ENCODE measurements at regions not wholly inside any gene's neighbourhood (a gene's known extent, or its start where the extent isn't known, plus 50 kb on each side); places are given as distances from the start of the nearest gene placed in this dataset.

GRCh38 chr3:187983484-187984124, 170.4 kb upstream of the LPP start:
- no peaks in the 10 kb centered on the region for H3K27me3 ChIP-seq (ENCODE audit: control insufficient read depth in 3 of 3, insufficient read depth in 3 of 3, low read length in 2 of 3)
- H3K27ac ChIP-seq (ENCODE audit: low read depth in 1 of 2, low read length in 1 of 2): peak overlapping the region in 1 of 2 donors; percentile 34
- no peak for DNase-seq
- no peaks in the 10 kb centered on the region for H3K9me3 ChIP-seq (ENCODE audit: control insufficient read depth in 4 of 4, insufficient read depth in 3 of 4, low read length in 3 of 4)
- H3K36me3 ChIP-seq (ENCODE audit: control insufficient read depth in 4 of 4, insufficient read depth in 4 of 4, low read length in 4 of 4): no peaks in the 10 kb centered on the region
- no peak overlapping the region for H3K9ac ChIP-seq (ENCODE audit: insufficient read depth in 1 of 2, low read length in 2 of 2)
- no peak overlapping the region for H3K4me3 ChIP-seq
- no peak for ATAC-seq (ENCODE audit: insufficient read depth, low FRiP score)
- 94% methylated on average over 6 of the region's 6 CpGs for WGBS, 2 donors
- TF ChIP-seq, protein P1, sequence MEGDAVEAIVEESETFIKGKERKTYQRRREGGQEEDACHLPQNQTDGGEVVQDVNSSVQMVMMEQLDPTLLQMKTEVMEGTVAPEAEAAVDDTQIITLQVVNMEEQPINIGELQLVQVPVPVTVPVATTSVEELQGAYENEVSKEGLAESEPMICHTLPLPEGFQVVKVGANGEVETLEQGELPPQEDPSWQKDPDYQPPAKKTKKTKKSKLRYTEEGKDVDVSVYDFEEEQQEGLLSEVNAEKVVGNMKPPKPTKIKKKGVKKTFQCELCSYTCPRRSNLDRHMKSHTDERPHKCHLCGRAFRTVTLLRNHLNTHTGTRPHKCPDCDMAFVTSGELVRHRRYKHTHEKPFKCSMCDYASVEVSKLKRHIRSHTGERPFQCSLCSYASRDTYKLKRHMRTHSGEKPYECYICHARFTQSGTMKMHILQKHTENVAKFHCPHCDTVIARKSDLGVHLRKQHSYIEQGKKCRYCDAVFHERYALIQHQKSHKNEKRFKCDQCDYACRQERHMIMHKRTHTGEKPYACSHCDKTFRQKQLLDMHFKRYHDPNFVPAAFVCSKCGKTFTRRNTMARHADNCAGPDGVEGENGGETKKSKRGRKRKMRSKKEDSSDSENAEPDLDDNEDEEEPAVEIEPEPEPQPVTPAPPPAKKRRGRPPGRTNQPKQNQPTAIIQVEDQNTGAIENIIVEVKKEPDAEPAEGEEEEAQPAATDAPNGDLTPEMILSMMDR (IDR thresholded peaks at IDR 0.05; ENCODE audit: control extremely low read depth, extremely low read depth): no peak
- peaks cover 0 to 11% (median 0%) of the 10 kb centered on the region in 5 donors for H3K4me1 ChIP-seq (ENCODE audit: control insufficient read depth in 5 of 5, insufficient read depth in 5 of 5, low read length in 5 of 5)

DNA sequence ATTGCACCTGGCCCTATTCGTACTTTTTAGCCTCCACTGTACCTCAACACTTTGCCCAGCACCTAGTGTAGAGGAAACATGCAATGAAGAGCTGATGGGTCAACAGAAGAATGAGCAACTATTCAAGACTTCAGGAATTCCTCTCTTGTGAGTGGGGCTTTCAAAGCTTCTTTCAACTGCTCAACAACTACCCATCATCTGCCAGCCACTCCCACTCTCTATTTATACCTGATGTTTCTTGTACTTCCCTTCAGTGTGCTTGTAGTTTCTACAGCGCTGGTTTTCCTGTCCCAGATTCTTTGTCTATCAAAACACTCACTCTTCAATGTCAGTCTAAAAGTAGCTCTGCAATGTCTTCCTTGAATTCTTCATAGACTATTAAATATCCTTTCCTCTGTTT, 168.3 kb upstream of the LPP start:
- WGBS, 2 donors: 78 to 90% methylated on average over 2 of the region's 2 CpGs
- Histone ChIP-seq H3K9ac (ENCODE audit: insufficient read depth in 1 of 2, low read length in 2 of 2) (no peak overlapping the region), H3K9me3 (ENCODE audit: control insufficient read depth in 4 of 4, insufficient read depth in 3 of 4, low read length in 3 of 4) (no peaks in the 10 kb centered on the region), H3K36me3 (ENCODE audit: control insufficient read depth in 4 of 4, insufficient read depth in 4 of 4, low read length in 4 of 4) (no peaks in the 10 kb centered on the region), H3K27me3 (ENCODE audit: control insufficient read depth in 3 of 3, insufficient read depth in 3 of 3, low read length in 2 of 3) (no peaks in the 10 kb centered on the region), H3K4me1 (ENCODE audit: control insufficient read depth in 5 of 5, insufficient read depth in 5 of 5, low read length in 5 of 5) (peaks cover 0 to 9% (median 0%) of the 10 kb centered on the region in 5 donors), H3K27ac (ENCODE audit: low read depth in 1 of 2, low read length in 1 of 2) (peak overlapping the region in 1 of 2 donors; percentile 89), H3K4me3 (no peak overlapping the region)
- TF ChIP-seq, protein P1 (IDR thresholded peaks at IDR 0.05; ENCODE audit: control extremely low read depth, extremely low read depth): no peak
- DNase-seq (no peak), ATAC-seq (ENCODE audit: insufficient read depth, low FRiP score) (no peak)

GRCh38 chr3:187986514-187986934, 167.4 kb upstream of the LPP start:
- no peaks in the 10 kb centered on the region for H3K36me3 ChIP-seq (ENCODE audit: control insufficient read depth in 4 of 4, insufficient read depth in 4 of 4, low read length in 4 of 4)
- TF ChIP-seq, protein P1 (IDR thresholded peaks at IDR 0.05; ENCODE audit: control extremely low read depth, extremely low read depth): no peak
- peaks cover 0 to 6% (median 0%) of the 10 kb centered on the region in 5 donors for H3K4me1 ChIP-seq (ENCODE audit: control insufficient read depth in 5 of 5, insufficient read depth in 5 of 5, low read length in 5 of 5)
- no peaks in the 10 kb centered on the region for H3K9me3 ChIP-seq (ENCODE audit: control insufficient read depth in 4 of 4, insufficient read depth in 3 of 4, low read length in 3 of 4)
- peak overlapping the region in 1 of 2 donors; percentile 56 for H3K27ac ChIP-seq (ENCODE audit: low read depth in 1 of 2, low read length in 1 of 2)
- no peak overlapping the region for H3K9ac ChIP-seq (ENCODE audit: insufficient read depth in 1 of 2, low read length in 2 of 2)
- DNase-seq (no peak), ATAC-seq (ENCODE audit: insufficient read depth, low FRiP score) (peak; percentile 70)
- no peak overlapping the region for H3K4me3 ChIP-seq
- 30 to 31% methylated on average over 5 of the region's 5 CpGs for WGBS, 2 donors
- H3K27me3 ChIP-seq (ENCODE audit: control insufficient read depth in 3 of 3, insufficient read depth in 3 of 3, low read length in 2 of 3): no peaks in the 10 kb centered on the region

GRCh38 chr3:187987187-187987586, 166.8 kb upstream of the LPP start:
- WGBS, 2 donors: 54 to 81% methylated on average over 3 of the region's 3 CpGs
- no peak for DNase-seq
- ATAC-seq (ENCODE audit: insufficient read depth, low FRiP score): no peak

More at GRCh38 chr3:187987187-187987586, 166.8 kb upstream of the LPP start:
- H3K4me3 ChIP-seq: no peak overlapping the region
- H3K36me3 ChIP-seq (ENCODE audit: control insufficient read depth in 4 of 4, insufficient read depth in 4 of 4, low read length in 4 of 4): no peaks in the 10 kb centered on the region
- TF ChIP-seq, protein P1 (IDR thresholded peaks at IDR 0.05; ENCODE audit: control extremely low read depth, extremely low read depth): no peak
- no peaks in the 10 kb centered on the region for H3K27me3 ChIP-seq (ENCODE audit: control insufficient read depth in 3 of 3, insufficient read depth in 3 of 3, low read length in 2 of 3)
- H3K27ac ChIP-seq (ENCODE audit: low read depth in 1 of 2, low read length in 1 of 2): peak overlapping the region in 1 of 2 donors; percentile 56
- no peaks in the 10 kb centered on the region for H3K9me3 ChIP-seq (ENCODE audit: control insufficient read depth in 4 of 4, insufficient read depth in 3 of 4, low read length in 3 of 4)
- H3K9ac ChIP-seq (ENCODE audit: insufficient read depth in 1 of 2, low read length in 2 of 2): no peak overlapping the region
- H3K4me1 ChIP-seq (ENCODE audit: control insufficient read depth in 5 of 5, insufficient read depth in 5 of 5, low read length in 5 of 5): peaks cover 0 to 6% (median 0%) of the 10 kb centered on the region in 5 donors

Data from lung (tissue), 11 donors.